Forelimb muscle (tissue), 1 donor: ENCODE measurements at regions not wholly inside any gene's neighbourhood (a gene's known extent, or its start where the extent isn't known, plus 50 kb on each side); places are given as distances from the start of the nearest gene placed in this dataset.
"Not testable (repeated sequence)": the region's sequence is repeated elsewhere in the genome, so short reads cannot be mapped to it uniquely, and the experiment has no call there.

Experiments used
- DNase-seq: peaks from one replicate; pipeline ENCODE4 v3.0.0-alpha.2; 2013; ENCODE audit warnings: low read depth

GRCh38 chr7:9204571-9204970, 771.2 kb downstream of the NXPH1 start:
- DNase-seq: no peak

- no peak for DNase-seq
Measured at GRCh38 chr7:9210114-9210513, 776.7 kb downstream of the NXPH1 start.

- DNase-seq: no peak
Measured at GRCh38 chr7:9217204-9217603, 783.8 kb downstream of the NXPH1 start.

GRCh38 chr7:9226500-9226899, 793.1 kb downstream of the NXPH1 start:
- DNase-seq: no peak

GRCh38 chr7:9231630-9232121, 798.3 kb downstream of the NXPH1 start:
- DNase-seq: no peak

- no peak for DNase-seq
Measured at GRCh38 chr7:9240001-9240400, 806.6 kb downstream of the NXPH1 start.

- DNase-seq: no peak
Measured at GRCh38 chr7:9241826-9242225, 808.4 kb downstream of the NXPH1 start.

GRCh38 chr7:9242636-9243035, 809.2 kb downstream of the NXPH1 start:
- DNase-seq: no peak

GRCh38 chr7:9250876-9251275, 817.5 kb downstream of the NXPH1 start:
- no peak for DNase-seq

GRCh38 chr7:9264395-9264794, 831.0 kb downstream of the NXPH1 start:
- no peak for DNase-seq

- DNase-seq: no peak
Measured at GRCh38 chr7:9280088-9280487, 846.7 kb downstream of the NXPH1 start.

GRCh38 chr7:9283246-9283645, 849.8 kb downstream of the NXPH1 start:
- DNase-seq: no peak

GRCh38 chr7:9302436-9302835, 869.0 kb downstream of the NXPH1 start:
- DNase-seq: no peak

GRCh38 chr7:9307131-9307530, 873.7 kb downstream of the NXPH1 start:
- no peak for DNase-seq

- no peak for DNase-seq
Measured at GRCh38 chr7:9324513-9324912, 891.1 kb downstream of the NXPH1 start.

- DNase-seq: no peak
Measured at GRCh38 chr7:9328296-9328695, 894.9 kb downstream of the NXPH1 start.

GRCh38 chr7:9349625-9350024, 916.2 kb downstream of the NXPH1 start:
- DNase-seq: no peak

- no peak for DNase-seq
Measured at GRCh38 chr7:9391221-9391620, 957.8 kb downstream of the NXPH1 start.

GRCh38 chr7:9391984-9392383, 958.6 kb downstream of the NXPH1 start:
- DNase-seq: no peak

GRCh38 chr7:9404386-9404785, 971.0 kb downstream of the NXPH1 start:
- DNase-seq: not testable (repeated sequence)

- no peak for DNase-seq
Measured at GRCh38 chr7:9407816-9408215, 974.4 kb downstream of the NXPH1 start.

GRCh38 chr7:9453521-9453920, 1020.1 kb downstream of the NXPH1 start:
- DNase-seq: no peak

GRCh38 chr7:9488555-9488954, 1055.1 kb downstream of the NXPH1 start:
- DNase-seq: no peak

- no peak for DNase-seq
Measured at GRCh38 chr7:9498303-9498702, 1064.9 kb downstream of the NXPH1 start.

- DNase-seq: no peak
Measured at GRCh38 chr7:9502269-9502668, 1068.9 kb downstream of the NXPH1 start.
